NCI-H345 treated with DMSO at 0.1 percent for 48 hours (cell line): ENCODE measurements at regions not wholly inside any gene's neighbourhood (a gene's known extent, or its start where the extent isn't known, plus 50 kb on each side); places are given as distances from the start of the nearest gene placed in this dataset.
A peak's percentile ranks its signal among the peaks of the same experiment; 100 is the strongest.

Experiments
- DNase-seq: peaks from one replicate; lab custom pipeline; 2025; ENCODE audit not compliant: unreplicated experiment; lab: John Stamatoyannopoulos, UW

DNA sequence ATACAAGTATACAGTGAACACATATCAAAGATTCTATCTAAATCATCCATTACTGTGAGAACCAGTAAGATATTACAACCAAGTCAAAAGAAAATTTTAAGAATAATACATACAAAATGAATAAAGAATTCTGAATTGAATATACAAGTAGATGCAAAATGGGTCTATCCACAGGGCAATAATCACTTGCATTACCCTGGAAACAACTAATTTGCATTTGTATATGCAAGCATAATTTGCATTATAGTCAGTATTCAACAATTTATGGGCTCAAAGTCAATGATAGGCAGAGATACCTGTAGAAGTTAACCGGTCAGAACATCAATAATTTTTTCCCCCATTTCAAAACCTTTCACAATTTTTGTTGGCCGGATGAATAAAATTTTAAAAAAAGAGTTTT is 512.2 kb upstream of the ALCAM start:
- DNase-seq, result no peak

DNA sequence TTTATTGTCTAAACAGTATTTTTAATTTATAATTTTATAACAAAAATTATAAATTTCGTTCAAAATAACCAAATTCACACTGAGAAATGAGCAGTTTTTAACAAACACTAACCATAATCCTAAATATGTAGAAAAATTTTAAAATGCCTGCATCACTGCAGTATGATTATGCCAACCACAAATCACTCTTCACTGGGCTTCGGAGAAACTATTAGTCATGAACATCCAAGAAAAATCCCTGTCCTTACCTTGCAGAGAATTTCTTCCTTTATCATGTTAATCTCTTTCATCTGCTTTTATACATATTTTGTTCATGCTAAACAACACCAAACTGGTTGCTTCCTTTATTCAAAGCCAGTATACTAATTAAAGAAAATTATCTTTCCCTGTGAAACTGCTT is 511.0 kb upstream of the ALCAM start:
- no peak for DNase-seq

GRCh38 chr3:104856741-104857140 is 510.0 kb upstream of the ALCAM start:
- DNase-seq, result no peak

DNA sequence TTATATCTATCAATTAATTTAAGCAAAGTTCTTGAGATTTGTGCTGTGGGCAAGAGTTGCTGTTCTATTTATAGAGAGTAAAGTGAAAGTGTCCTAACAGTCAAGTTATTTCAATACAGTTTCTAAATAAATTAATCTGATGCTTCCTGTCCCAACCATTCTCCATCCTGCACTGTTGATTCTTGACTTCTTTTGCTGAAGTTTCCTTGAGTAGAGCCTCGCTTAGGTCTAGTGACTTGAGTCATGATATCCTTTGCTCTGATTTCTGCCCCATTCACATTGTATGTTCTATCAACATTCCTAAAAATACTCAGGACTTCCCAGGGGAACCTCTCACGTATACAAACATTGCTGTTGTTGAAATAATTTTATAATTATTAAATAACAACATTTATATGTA is 498.4 kb upstream of the ALCAM start:
- no peak for DNase-seq

- no peak for DNase-seq
Measured at GRCh38 chr3:104870276-104870675, 496.4 kb upstream of the ALCAM start.

GRCh38 chr3:104873331-104873730 is 493.4 kb upstream of the ALCAM start:
- no peak for DNase-seq

- no peak for DNase-seq
Measured at GRCh38 chr3:104878395-104878794, 488.3 kb upstream of the ALCAM start.

GRCh38 chr3:104879919-104880318 is 486.8 kb upstream of the ALCAM start:
- no peak for DNase-seq

DNA sequence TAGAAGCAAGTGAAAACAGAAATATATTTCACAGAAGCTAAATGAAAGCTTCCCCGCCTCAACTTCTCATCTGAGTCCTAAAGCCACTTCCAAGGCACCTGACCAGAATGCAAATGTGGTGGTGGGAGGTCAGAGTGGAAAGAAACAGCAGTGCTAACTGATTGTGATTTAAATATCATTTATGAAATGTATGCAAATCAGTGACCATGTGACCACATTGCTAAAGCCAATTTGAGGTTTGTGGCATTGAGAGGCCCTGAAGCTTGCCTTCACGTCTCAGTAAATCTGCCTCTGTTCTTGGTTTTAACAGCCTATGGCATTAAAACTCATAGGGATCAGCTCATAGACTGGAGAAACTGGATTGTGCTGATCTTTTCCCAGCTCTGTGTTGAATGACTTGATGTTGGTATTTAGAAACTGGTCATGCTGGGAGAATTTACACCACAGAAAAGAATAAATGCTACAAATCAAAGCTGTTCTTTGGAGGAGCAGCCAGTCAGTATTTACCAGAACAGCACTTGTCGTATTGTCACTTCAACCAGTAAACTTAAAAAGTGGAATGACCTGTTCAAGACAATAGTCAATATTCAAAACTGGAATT is 481.4 kb upstream of the ALCAM start:
- no peak for DNase-seq

- no peak for DNase-seq
Measured at GRCh38 chr3:104886220-104886995, 480.3 kb upstream of the ALCAM start.

GRCh38 chr3:104887069-104887468 is 479.6 kb upstream of the ALCAM start:
- DNase-seq, result no peak

DNA sequence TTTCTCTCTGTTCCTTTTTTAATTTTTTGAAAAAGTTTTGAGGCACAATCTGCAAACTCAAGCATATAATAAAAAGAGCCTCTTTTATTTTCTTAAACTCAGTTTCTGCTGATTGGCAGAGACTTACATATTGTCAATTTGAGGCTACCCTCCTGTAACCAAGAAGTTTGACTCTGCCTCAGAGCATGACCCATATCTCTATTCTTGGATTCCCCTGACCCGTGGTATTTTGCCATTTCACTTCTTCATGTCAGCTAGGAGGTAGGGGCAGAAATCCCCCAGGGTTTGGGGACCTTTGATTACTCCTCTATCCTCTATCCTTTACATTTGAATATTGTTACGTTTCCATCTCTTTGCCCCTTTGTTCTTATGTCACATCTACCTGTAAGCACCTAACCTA is 479.1 kb upstream of the ALCAM start:
- no peak for DNase-seq

GRCh38 chr3:104892044-104892443 is 474.7 kb upstream of the ALCAM start:
- DNase-seq, result no peak

- no peak for DNase-seq
Measured at GRCh38 chr3:104896624-104897023, 470.1 kb upstream of the ALCAM start.

- no peak for DNase-seq
Measured at GRCh38 chr3:104901396-104901795, 465.3 kb upstream of the ALCAM start.

DNA sequence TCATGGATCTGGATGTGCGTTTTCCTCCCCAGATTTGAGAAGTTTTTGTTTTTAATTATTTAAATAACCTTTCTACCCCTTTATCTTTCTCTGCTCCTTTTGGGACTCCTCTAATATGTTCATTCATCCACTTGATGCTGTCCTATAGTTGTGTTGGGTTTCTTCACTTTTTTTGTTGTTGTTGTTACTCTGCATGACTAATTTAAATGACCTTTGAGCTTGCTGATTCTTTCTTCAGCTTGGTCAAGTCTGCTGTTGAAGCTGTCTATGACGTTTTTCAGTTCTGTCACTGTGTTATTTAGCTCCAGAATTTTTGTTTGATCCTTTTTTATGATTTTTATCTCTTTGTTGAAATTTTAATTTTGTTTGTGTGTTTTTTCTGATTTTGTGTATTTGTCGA is 463.6 kb upstream of the ALCAM start:
- no peak for DNase-seq

- no peak for DNase-seq
Measured at GRCh38 chr3:104906001-104906639, 460.6 kb upstream of the ALCAM start.

DNA sequence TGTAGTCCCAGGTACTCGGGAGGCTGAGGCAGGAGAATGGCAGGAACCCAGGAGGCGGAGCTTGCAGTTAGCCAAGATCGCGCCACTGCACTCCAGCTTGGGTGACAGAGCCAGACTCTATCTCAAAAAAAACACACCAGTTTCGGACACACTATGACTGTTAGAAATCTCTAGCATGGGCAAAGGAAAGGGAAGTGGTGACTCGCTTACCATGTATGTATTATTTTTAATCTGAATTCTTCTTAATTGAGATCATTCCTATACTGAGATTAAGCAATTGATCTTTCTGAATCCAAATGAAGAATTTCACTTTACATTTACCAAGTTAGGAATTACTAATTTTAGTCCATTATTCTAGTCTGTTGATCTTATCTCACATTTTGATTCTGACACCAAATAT is 459.2 kb upstream of the ALCAM start:
- no peak for DNase-seq

DNA sequence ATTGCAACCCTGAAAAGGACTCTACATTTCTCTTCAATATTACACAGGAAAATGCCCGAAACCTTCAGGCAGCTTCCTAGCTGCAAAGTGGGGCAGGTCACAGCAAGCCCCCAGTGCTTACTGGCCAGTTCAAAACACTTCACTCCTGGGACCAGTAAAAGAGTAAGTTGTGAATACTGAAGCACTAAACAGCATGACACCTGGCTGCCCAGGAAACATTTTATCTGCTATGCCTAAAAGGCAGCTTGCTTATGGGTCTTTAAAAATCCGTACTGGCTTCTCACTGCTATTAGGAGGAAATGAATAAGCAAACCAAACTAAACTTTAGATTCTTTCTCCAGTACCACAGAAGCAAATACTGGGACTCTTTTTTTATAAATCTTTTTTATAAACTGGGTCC is 457.9 kb upstream of the ALCAM start:
- DNase-seq, result no peak

- peak; percentile 35 for DNase-seq
Measured at GRCh38 chr3:104909198-104909597, 457.5 kb upstream of the ALCAM start.

GRCh38 chr3:104909721-104910120 is 457.0 kb upstream of the ALCAM start:
- DNase-seq, result no peak

DNA sequence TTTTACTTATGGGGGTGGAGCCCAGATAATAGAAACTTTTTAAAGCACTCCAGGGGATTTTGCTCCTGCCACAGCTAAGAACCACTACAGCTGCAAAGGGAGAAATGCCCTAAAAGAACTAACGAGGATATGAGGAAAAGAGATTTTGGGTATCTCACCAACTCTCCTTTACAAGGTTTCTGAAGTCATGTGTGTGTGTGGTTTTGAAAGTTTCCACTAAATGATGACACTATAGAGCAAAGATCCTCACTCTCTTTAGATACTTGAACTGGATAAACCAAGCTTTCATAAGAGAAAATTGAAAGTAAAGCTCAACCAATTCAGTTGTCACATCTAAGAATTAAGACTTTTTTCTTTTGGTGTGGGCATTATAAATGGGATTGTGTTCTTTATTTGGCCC is 455.3 kb upstream of the ALCAM start:
- no peak for DNase-seq
